DMS 273 (cell line): ENCODE measurements at regions not wholly inside any gene's neighbourhood (a gene's known extent, or its start where the extent isn't known, plus 50 kb on each side); places are given as distances from the start of the nearest gene placed in this dataset.

Experiments used
- DNase-seq: peaks from one replicate; lab custom pipeline; 2025; ENCODE audit not compliant: unreplicated experiment; lab: John Stamatoyannopoulos, UW

- DNase-seq = no peak
Observed at GRCh38 chr10:132135053-132135872, 51.5 kb upstream of the DPYSL4 start.

GRCh38 chr10:132136097-132136521 is 50.6 kb upstream of the DPYSL4 start:
- no peak for DNase-seq

GRCh38 chr10:132136689-132137088 is 50.1 kb upstream of the DPYSL4 start:
- DNase-seq = no peak
